ENCODE measurements at regions not wholly inside any gene's neighbourhood (a gene's known extent, or its start where the extent isn't known, plus 50 kb on each side); places are given as distances from the start of the nearest gene placed in this dataset.

GRCh38 chr12:127599436-127599835, 667.5 kb upstream of the TMEM132C start:
- Histone ChIP-seq H3K79me2 (ENCODE audit: control insufficient read depth in 1 of 2, insufficient read depth in 2 of 2, low read length in 2 of 2) (no peaks in the 10 kb centered on the region), H3K4me3 (ENCODE audit: extremely low read depth in 1 of 4, insufficient read depth in 2 of 4, low read depth in 3 of 4, low read length in 4 of 4) (no peak overlapping the region), H4K20me1 (replicated peaks in 1 of 2; ENCODE audit: control insufficient read depth in 1 of 2, insufficient read depth in 2 of 2, low read length in 2 of 2) (no peaks in the 10 kb centered on the region), H3K27me3 (replicated peaks in 1 of 4; ENCODE audit: control insufficient read depth in 3 of 4, extremely low read depth in 1 of 4, insufficient read depth in 3 of 4, low read length in 3 of 4) (no peaks in the 10 kb centered on the region), H3K27ac (ENCODE audit: low read depth, low read length) (no peak overlapping the region), H3K36me3 (ENCODE audit: control insufficient read depth in 2 of 4, insufficient read depth in 4 of 4, low read length in 3 of 4) (no peaks in the 10 kb centered on the region), H3K79me1 (ENCODE audit: low read depth, low read length) (no peaks in the 10 kb centered on the region), H3K4me2 (ENCODE audit: insufficient read depth in 1 of 2, low read depth in 2 of 2, low read length in 2 of 2) (no peak overlapping the region), H2BK15ac (ENCODE audit: low read length) (no peak overlapping the region), H2BK12ac (ENCODE audit: low read depth, low read length) (no peak overlapping the region), H3K14ac (ENCODE audit: insufficient read length) (no peak overlapping the region), H3K23me2 (ENCODE audit: low read depth, low read length) (no peaks in the 10 kb centered on the region), H4K91ac (replicated peaks; ENCODE audit: insufficient read length, low read length) (no peak overlapping the region), H3K56ac (replicated peaks; ENCODE audit: insufficient read length, low read depth, low read length) (no peak overlapping the region), H3K4ac (replicated peaks; ENCODE audit: insufficient read length, low read depth, low read length) (no peak overlapping the region), H4K5ac (ENCODE audit: insufficient read length, low read depth, low read length) (no peak overlapping the region), H3K23ac (ENCODE audit: insufficient read length) (no peak overlapping the region), H3K9me3 (ENCODE audit: insufficient read depth in 2 of 2, low read depth in 1 of 2, low read length in 1 of 2) (no peaks in the 10 kb centered on the region), H2AFZ (ENCODE audit: low read length) (no peak overlapping the region), H3K4me1 (replicated peaks in 1 of 4; ENCODE audit: control insufficient read depth in 3 of 4, insufficient read depth in 4 of 4, low read length in 3 of 4) (peaks cover 4 to 11% (median 10%) of the 10 kb centered on the region in 4 experiments; a peak in 5 of 7 replicates), H2BK20ac (ENCODE audit: low read length) (no peak overlapping the region), H4K8ac (ENCODE audit: extremely low read depth, insufficient read depth, low read length) (no peak overlapping the region), H2BK5ac (ENCODE audit: low read depth, low read length) (no peak overlapping the region), H2BK120ac (replicated peaks; ENCODE audit: low read depth, low read length) (no peak overlapping the region), H2AK5ac (ENCODE audit: low read depth, low read length) (no peak overlapping the region), H3K18ac (ENCODE audit: extremely low read depth, low read length) (no peak overlapping the region), H3K9ac (replicated peaks in 1 of 4; ENCODE audit: extremely low read depth in 1 of 4, low read depth in 3 of 4, low read length in 3 of 4) (no peak overlapping the region)
- POLR2A ChIA-PET (ENCODE audit: partially characterized antibody): no interaction called here
- WGBS, 2 experiments (ENCODE audit: extremely low coverage in 1 of 2, insufficient coverage in 1 of 2, insufficient read length in 1 of 2, insufficient replicate concordance in 2 of 2, low coverage in 1 of 2, low lambda C conversion rate in 2 of 2, missing lambda C conversion rate in 1 of 2): 88% methylated on average over 7 of the region's 7 CpGs; no CpG with 5 or more reads in 1 of the 2 experiments
- DNase-seq (ENCODE audit: low read depth in 1 of 2, low spot score in 2 of 2): no peak
- CTCF ChIA-PET (ENCODE audit: partially characterized antibody): no interaction called here
- FAIRE-seq: no peak
- no peak for TF ChIP-seq TCF12 (IDR thresholded peaks at IDR 0.05; ENCODE audit: low read depth, low read length)
- TF ChIP-seq, protein P1, sequence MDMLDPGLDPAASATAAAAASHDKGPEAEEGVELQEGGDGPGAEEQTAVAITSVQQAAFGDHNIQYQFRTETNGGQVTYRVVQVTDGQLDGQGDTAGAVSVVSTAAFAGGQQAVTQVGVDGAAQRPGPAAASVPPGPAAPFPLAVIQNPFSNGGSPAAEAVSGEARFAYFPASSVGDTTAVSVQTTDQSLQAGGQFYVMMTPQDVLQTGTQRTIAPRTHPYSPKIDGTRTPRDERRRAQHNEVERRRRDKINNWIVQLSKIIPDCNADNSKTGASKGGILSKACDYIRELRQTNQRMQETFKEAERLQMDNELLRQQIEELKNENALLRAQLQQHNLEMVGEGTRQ (IDR thresholded peaks at IDR 0.05; ENCODE audit: low read length): no peak
- no peak for TF ChIP-seq YY1 (IDR thresholded peaks at IDR 0.05; ENCODE audit: low read depth, low read length)
- no peak for TF ChIP-seq EZH2 (IDR thresholded peaks at IDR 0.05; ENCODE audit: low read depth, low read length, severe bottlenecking)
- no peak for TF ChIP-seq FOSL1 (IDR thresholded peaks at IDR 0.05; ENCODE audit: insufficient read depth, low read depth, low read length)
- no peak for TF ChIP-seq RNF2 (IDR thresholded peaks at IDR 0.05; ENCODE audit: borderline replicate concordance, low read depth, low read length, missing control alignments, poor library complexity, severe bottlenecking)
- TF ChIP-seq RBBP5 (IDR thresholded peaks at IDR 0.05; ENCODE audit: borderline replicate concordance, low read depth, low read length): no peak
- TF ChIP-seq, protein P2, sequence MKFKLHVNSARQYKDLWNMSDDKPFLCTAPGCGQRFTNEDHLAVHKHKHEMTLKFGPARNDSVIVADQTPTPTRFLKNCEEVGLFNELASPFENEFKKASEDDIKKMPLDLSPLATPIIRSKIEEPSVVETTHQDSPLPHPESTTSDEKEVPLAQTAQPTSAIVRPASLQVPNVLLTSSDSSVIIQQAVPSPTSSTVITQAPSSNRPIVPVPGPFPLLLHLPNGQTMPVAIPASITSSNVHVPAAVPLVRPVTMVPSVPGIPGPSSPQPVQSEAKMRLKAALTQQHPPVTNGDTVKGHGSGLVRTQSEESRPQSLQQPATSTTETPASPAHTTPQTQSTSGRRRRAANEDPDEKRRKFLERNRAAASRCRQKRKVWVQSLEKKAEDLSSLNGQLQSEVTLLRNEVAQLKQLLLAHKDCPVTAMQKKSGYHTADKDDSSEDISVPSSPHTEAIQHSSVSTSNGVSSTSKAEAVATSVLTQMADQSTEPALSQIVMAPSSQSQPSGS (IDR thresholded peaks at IDR 0.05; ENCODE audit: low read length): no peak
- no peak for TF ChIP-seq NRF1 (IDR thresholded peaks at IDR 0.05; ENCODE audit: low read depth, low read length)
- no peak for TF ChIP-seq SP2 (IDR thresholded peaks at IDR 0.05; ENCODE audit: low read length)
- TF ChIP-seq CEBPB (IDR thresholded peaks at IDR 0.05; ENCODE audit: low read depth, low read length): no peak
- no peak for TF ChIP-seq TEAD4 (IDR thresholded peaks at IDR 0.05; ENCODE audit: low read depth, low read length)
